MCF 10A (cell line): ENCODE measurements at regions not wholly inside any gene's neighbourhood (a gene's known extent, or its start where the extent isn't known, plus 50 kb on each side); places are given as distances from the start of the nearest gene placed in this dataset.

Experiments
- BruUV-seq: library from RNA; stranded (reverse); fragments of 400-500 nt; replicated peaks from 2 replicates; lab custom pipeline; 2021; lab: Mats Ljungman, UMichigan
- CTCF ChIA-PET: fragments of 300-600 bp; sonication (Branson Sonifier 250); formaldehyde crosslinking; extraction: SDS; loops from one replicate; lab custom pipeline; 2021; ENCODE audit warnings: antibody characterized with exemption, inconsistent platforms; lab: Yijun Ruan, JAX
- POLR2A ChIA-PET: fragments of 300-600, 350-650 bp; sonication (Branson Sonifier 250); formaldehyde crosslinking; extraction: SDS; loops from one replicate; lab custom pipeline; 2020; ENCODE audit warnings: antibody characterized with exemption, inconsistent platforms; lab: Yijun Ruan, JAX
- DNase-seq: peaks from one replicate; pipeline ENCODE4 v3.0.0-alpha.2; 2018; ENCODE audit not compliant: unreplicated experiment
- H3K27ac Mint-ChIP-seq: one replicate; pipeline ENCODE4 v1.8.0; 2022; ENCODE audit warnings: mild to moderate bottlenecking, low read depth, mixed read lengths; ENCODE audit not compliant: unreplicated experiment
- H3K27me3 Mint-ChIP-seq: one replicate; pipeline ENCODE4 v1.8.0; 2022; ENCODE audit warnings: mixed read lengths; ENCODE audit not compliant: insufficient read depth, unreplicated experiment
- H3K36me3 Mint-ChIP-seq: one replicate; pipeline ENCODE4 v1.8.0; 2022; ENCODE audit warnings: mild to moderate bottlenecking, moderate library complexity, mixed read lengths; ENCODE audit not compliant: insufficient read depth, unreplicated experiment
- H3K4me1 Mint-ChIP-seq: one replicate; pipeline ENCODE4 v1.8.0; 2022; ENCODE audit warnings: mixed read lengths; ENCODE audit not compliant: insufficient read depth, unreplicated experiment
- H3K4me3 Mint-ChIP-seq: one replicate; pipeline ENCODE4 v1.8.0; 2022; ENCODE audit warnings: mild to moderate bottlenecking, moderate library complexity, mixed read lengths; ENCODE audit not compliant: unreplicated experiment
- H3K9me3 Mint-ChIP-seq: one replicate; pipeline ENCODE4 v1.8.0; 2022; ENCODE audit warnings: mixed read lengths; ENCODE audit not compliant: unreplicated experiment
- intact Hi-C: fragments of 100-400 bp; cut with micrococcal nuclease; formaldehyde crosslinking; loops from 2 replicates; pipeline ENCODE4 v1.14.1; 2022
- TF ChIP-seq, protein P1 (sequence below): fragments of 200-600 bp; IDR thresholded peaks from one replicate; pipeline ENCODE4 v1.8.0; 2022; ENCODE audit warnings: antibody characterized with exemption, mild to moderate bottlenecking; ENCODE audit not compliant: unreplicated experiment

GRCh38 chr10:3340127-3340730, 167.6 kb upstream of the PITRM1 start:
- ChIA-PET POLR2A (no interaction called here), CTCF (interaction anchor here (1.1 kb wide), 1 partner anchor 16 kb away, joined by 4 read pairs; no protein-coding TSS in a partner anchor)
- no peaks in the 10 kb centered on the region for H3K9me3 Mint-ChIP-seq
- H3K4me3 Mint-ChIP-seq, result no peak overlapping the region
- no TSS peak for BruUV-seq
- TF ChIP-seq, protein P1, sequence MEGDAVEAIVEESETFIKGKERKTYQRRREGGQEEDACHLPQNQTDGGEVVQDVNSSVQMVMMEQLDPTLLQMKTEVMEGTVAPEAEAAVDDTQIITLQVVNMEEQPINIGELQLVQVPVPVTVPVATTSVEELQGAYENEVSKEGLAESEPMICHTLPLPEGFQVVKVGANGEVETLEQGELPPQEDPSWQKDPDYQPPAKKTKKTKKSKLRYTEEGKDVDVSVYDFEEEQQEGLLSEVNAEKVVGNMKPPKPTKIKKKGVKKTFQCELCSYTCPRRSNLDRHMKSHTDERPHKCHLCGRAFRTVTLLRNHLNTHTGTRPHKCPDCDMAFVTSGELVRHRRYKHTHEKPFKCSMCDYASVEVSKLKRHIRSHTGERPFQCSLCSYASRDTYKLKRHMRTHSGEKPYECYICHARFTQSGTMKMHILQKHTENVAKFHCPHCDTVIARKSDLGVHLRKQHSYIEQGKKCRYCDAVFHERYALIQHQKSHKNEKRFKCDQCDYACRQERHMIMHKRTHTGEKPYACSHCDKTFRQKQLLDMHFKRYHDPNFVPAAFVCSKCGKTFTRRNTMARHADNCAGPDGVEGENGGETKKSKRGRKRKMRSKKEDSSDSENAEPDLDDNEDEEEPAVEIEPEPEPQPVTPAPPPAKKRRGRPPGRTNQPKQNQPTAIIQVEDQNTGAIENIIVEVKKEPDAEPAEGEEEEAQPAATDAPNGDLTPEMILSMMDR, result no peak
- no peaks in the 10 kb centered on the region for H3K4me1 Mint-ChIP-seq
- no peak for DNase-seq
- intact Hi-C loops, result no loop called here
- no peaks in the 10 kb centered on the region for H3K36me3 Mint-ChIP-seq
- H3K27ac Mint-ChIP-seq, result no peak overlapping the region
- peaks cover 9% of the 10 kb centered on the region for H3K27me3 Mint-ChIP-seq

GRCh38 chr10:3339531-3339950, 167.0 kb upstream of the PITRM1 start:
- no peaks in the 10 kb centered on the region for H3K36me3 Mint-ChIP-seq
- TF ChIP-seq, protein P1, result no peak

GRCh38 chr10:3339121-3339520, 166.5 kb upstream of the PITRM1 start:
- TF ChIP-seq, protein P1, result no peak
- ChIA-PET POLR2A (no interaction called here), CTCF (interaction anchor here (0.6 to 1.1 kb wide), 2 partner anchors 15 to 83 kb away, joined by 3 to 4 read pairs; no protein-coding TSS in a partner anchor)
- intact Hi-C loops, result no loop called here
- no peak for DNase-seq
- BruUV-seq, result no TSS peak
- no peak overlapping the region for H3K27ac Mint-ChIP-seq
- no peaks in the 10 kb centered on the region for H3K36me3 Mint-ChIP-seq
- no peaks in the 10 kb centered on the region for H3K9me3 Mint-ChIP-seq
- H3K4me1 Mint-ChIP-seq, result no peaks in the 10 kb centered on the region
- no peak overlapping the region for H3K4me3 Mint-ChIP-seq
- H3K27me3 Mint-ChIP-seq, result no peaks in the 10 kb centered on the region

More at GRCh38 chr10:3339531-3339950, 167.0 kb upstream of the PITRM1 start:
- Mint-ChIP-seq H3K4me3 (no peak overlapping the region), H3K27me3 (peaks cover 2% of the 10 kb centered on the region), H3K9me3 (no peaks in the 10 kb centered on the region), H3K4me1 (no peaks in the 10 kb centered on the region), H3K27ac (no peak overlapping the region)
- ChIA-PET POLR2A (no interaction called here), CTCF (interaction anchor here (1.1 kb wide), 1 partner anchor 16 kb away, joined by 4 read pairs; no protein-coding TSS in a partner anchor)
- intact Hi-C loops, result no loop called here
- BruUV-seq, result no TSS peak
- no peak for DNase-seq

- H3K4me1 Mint-ChIP-seq, result no peaks in the 10 kb centered on the region
- POLR2A ChIA-PET, result interaction anchor here (1.0 kb wide), 1 partner anchor 12 kb away, joined by 3 read pairs; no protein-coding TSS in a partner anchor
- no peaks in the 10 kb centered on the region for H3K36me3 Mint-ChIP-seq
- H3K27me3 Mint-ChIP-seq, result no peaks in the 10 kb centered on the region
- DNase-seq, result no peak
- TF ChIP-seq, protein P1, result no peak
- no TSS peak for BruUV-seq
- H3K9me3 Mint-ChIP-seq, result no peaks in the 10 kb centered on the region
- no peak overlapping the region for H3K4me3 Mint-ChIP-seq
- no peak overlapping the region for H3K27ac Mint-ChIP-seq
- intact Hi-C loops, result no loop called here
- CTCF ChIA-PET, result no interaction called here
Observed at GRCh38 chr10:3337741-3338140, 165.2 kb upstream of the PITRM1 start.
